ENCODE measurements at regions not wholly inside any gene's neighbourhood (a gene's known extent, or its start where the extent isn't known, plus 50 kb on each side); places are given as distances from the start of the nearest gene placed in this dataset.

- Histone ChIP-seq H3K4me3 (replicated peaks in 1 of 4; ENCODE audit: control extremely low read depth in 1 of 4, insufficient read depth in 1 of 4, low read depth in 3 of 4, low read length in 4 of 4) (no peak overlapping the region), H3K4me2 (ENCODE audit: extremely low read depth, insufficient read depth, low read length) (no peak overlapping the region), H3K27ac (ENCODE audit: insufficient read depth, low read length) (no peak overlapping the region), H4K20me1 (ENCODE audit: control insufficient read depth, extremely low read depth, insufficient read depth, low read length) (no peaks in the 10 kb centered on the region), H3K9me3 (ENCODE audit: control insufficient read depth, insufficient read depth, low read depth, low read length) (no peaks in the 10 kb centered on the region), H3K4me1 (ENCODE audit: control insufficient read depth, extremely low read depth, insufficient read depth, low read length) (no peaks in the 10 kb centered on the region), H3K9ac (ENCODE audit: insufficient read depth, low read length) (no peak overlapping the region), H3K27me3 (ENCODE audit: control insufficient read depth, insufficient read depth, low read length) (peaks cover 9% of the 10 kb centered on the region), H3K79me2 (ENCODE audit: control insufficient read depth, insufficient read depth, low read length) (no peaks in the 10 kb centered on the region), H2AFZ (ENCODE audit: low read length) (no peak overlapping the region), H3K36me3 (ENCODE audit: control insufficient read depth, insufficient read depth, low read length) (no peaks in the 10 kb centered on the region)
- DNase-seq (ENCODE audit: low read depth in 2 of 2) = no peak
- TF ChIP-seq EZH2 (IDR thresholded peaks at IDR 0.05; ENCODE audit: low read length, missing control alignments) = no peak
- TF ChIP-seq, protein P1, sequence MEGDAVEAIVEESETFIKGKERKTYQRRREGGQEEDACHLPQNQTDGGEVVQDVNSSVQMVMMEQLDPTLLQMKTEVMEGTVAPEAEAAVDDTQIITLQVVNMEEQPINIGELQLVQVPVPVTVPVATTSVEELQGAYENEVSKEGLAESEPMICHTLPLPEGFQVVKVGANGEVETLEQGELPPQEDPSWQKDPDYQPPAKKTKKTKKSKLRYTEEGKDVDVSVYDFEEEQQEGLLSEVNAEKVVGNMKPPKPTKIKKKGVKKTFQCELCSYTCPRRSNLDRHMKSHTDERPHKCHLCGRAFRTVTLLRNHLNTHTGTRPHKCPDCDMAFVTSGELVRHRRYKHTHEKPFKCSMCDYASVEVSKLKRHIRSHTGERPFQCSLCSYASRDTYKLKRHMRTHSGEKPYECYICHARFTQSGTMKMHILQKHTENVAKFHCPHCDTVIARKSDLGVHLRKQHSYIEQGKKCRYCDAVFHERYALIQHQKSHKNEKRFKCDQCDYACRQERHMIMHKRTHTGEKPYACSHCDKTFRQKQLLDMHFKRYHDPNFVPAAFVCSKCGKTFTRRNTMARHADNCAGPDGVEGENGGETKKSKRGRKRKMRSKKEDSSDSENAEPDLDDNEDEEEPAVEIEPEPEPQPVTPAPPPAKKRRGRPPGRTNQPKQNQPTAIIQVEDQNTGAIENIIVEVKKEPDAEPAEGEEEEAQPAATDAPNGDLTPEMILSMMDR (conservative IDR thresholded peaks at IDR 0.05 in 1 of 2, IDR thresholded peaks at IDR 0.05 in 1 of 2; ENCODE audit: low read depth in 1 of 2, low read length in 2 of 2) = no peak
Observed at GRCh38 chr15:69529961-69530633, 77.5 kb downstream of the RPLP1 start.

DNA sequence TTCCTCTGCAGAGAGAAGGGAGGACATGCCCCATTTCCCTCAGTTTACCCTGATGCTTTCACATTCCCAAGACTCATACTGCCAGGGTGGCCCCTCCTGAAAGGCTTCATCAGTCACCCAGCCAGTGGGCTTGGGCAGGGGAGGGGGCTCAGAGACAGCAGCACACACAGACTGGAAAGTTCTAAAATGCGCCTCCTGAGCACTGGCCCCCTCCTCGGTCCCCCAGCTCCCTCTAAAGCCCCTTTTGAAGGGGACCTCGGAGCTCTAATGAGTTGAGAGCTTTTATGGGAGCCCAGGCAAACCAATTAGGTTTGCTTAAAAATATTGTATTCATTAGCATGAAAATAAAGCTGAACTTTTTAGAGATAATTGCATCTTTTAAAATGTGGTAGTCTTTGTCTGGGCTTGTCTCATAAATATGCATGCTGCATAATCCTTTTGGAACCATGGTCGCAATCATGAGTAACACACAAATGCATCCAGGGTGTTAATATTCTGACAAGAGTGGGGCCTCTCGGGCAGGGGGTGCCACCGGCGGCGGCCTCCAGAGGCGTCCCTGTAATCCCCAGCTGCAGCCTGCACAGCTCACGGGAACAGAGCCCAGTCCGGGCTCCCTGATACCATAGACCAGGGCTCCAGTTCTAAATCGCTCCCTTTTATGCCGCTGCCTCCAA lies 78.5 kb downstream of the RPLP1 start:
- Histone ChIP-seq H3K4me2 (ENCODE audit: extremely low read depth, insufficient read depth, low read length) (no peak overlapping the region), H3K27ac (ENCODE audit: insufficient read depth, low read length) (no peak overlapping the region), H3K9me3 (ENCODE audit: control insufficient read depth, insufficient read depth, low read depth, low read length) (no peaks in the 10 kb centered on the region), H3K4me1 (ENCODE audit: control insufficient read depth, extremely low read depth, insufficient read depth, low read length) (no peaks in the 10 kb centered on the region), H3K4me3 (replicated peaks in 1 of 4; ENCODE audit: control extremely low read depth in 1 of 4, insufficient read depth in 1 of 4, low read depth in 3 of 4, low read length in 4 of 4) (no peak overlapping the region), H4K20me1 (ENCODE audit: control insufficient read depth, extremely low read depth, insufficient read depth, low read length) (no peaks in the 10 kb centered on the region), H3K9ac (ENCODE audit: insufficient read depth, low read length) (no peak overlapping the region), H3K27me3 (ENCODE audit: control insufficient read depth, insufficient read depth, low read length) (peaks cover 9% of the 10 kb centered on the region), H2AFZ (ENCODE audit: low read length) (no peak overlapping the region), H3K36me3 (ENCODE audit: control insufficient read depth, insufficient read depth, low read length) (no peaks in the 10 kb centered on the region), H3K79me2 (ENCODE audit: control insufficient read depth, insufficient read depth, low read length) (no peaks in the 10 kb centered on the region)
- TF ChIP-seq EZH2 (IDR thresholded peaks at IDR 0.05; ENCODE audit: low read length, missing control alignments) = no peak
- TF ChIP-seq, protein P1 (conservative IDR thresholded peaks at IDR 0.05 in 1 of 2, IDR thresholded peaks at IDR 0.05 in 1 of 2; ENCODE audit: low read depth in 1 of 2, low read length in 2 of 2) = no peak
- DNase-seq (ENCODE audit: low read depth in 2 of 2) = peak in 1 of 2 donors; percentile 17

DNA sequence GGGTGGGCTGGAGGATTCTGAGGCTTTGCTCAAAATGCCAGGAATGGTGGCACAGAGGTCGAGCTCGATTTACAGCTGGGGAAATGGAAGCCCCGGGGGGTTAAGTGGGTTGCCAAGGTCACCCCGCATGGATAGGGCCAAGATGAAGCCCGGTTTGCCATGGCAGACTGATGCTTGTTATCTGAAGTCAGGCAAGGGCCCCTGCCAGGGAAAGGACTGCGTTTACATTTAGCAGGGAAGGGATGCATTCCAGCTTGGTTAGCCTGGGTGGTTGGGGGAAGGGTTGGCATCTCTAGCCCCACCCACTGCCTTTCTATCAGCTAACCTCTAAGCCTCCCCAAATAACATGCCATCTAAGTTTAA lies 79.0 kb downstream of the RPLP1 start:
- no peak overlapping the region for H3K4me3 ChIP-seq (replicated peaks in 1 of 4; ENCODE audit: control extremely low read depth in 1 of 4, insufficient read depth in 1 of 4, low read depth in 3 of 4, low read length in 4 of 4)
- H3K27ac ChIP-seq (ENCODE audit: insufficient read depth, low read length) = no peak overlapping the region
- H3K79me2 ChIP-seq (ENCODE audit: control insufficient read depth, insufficient read depth, low read length) = no peaks in the 10 kb centered on the region
- peaks cover 9% of the 10 kb centered on the region for H3K27me3 ChIP-seq (ENCODE audit: control insufficient read depth, insufficient read depth, low read length)
- TF ChIP-seq, protein P1 (conservative IDR thresholded peaks at IDR 0.05 in 1 of 2, IDR thresholded peaks at IDR 0.05 in 1 of 2; ENCODE audit: low read depth in 1 of 2, low read length in 2 of 2) = no peak
- no peak overlapping the region for H3K9ac ChIP-seq (ENCODE audit: insufficient read depth, low read length)
- H2AFZ ChIP-seq (ENCODE audit: low read length) = no peak overlapping the region
- DNase-seq (ENCODE audit: low read depth in 2 of 2) = no peak
- no peaks in the 10 kb centered on the region for H4K20me1 ChIP-seq (ENCODE audit: control insufficient read depth, extremely low read depth, insufficient read depth, low read length)
- H3K4me2 ChIP-seq (ENCODE audit: extremely low read depth, insufficient read depth, low read length) = no peak overlapping the region
- no peaks in the 10 kb centered on the region for H3K9me3 ChIP-seq (ENCODE audit: control insufficient read depth, insufficient read depth, low read depth, low read length)
- no peaks in the 10 kb centered on the region for H3K4me1 ChIP-seq (ENCODE audit: control insufficient read depth, extremely low read depth, insufficient read depth, low read length)
- no peaks in the 10 kb centered on the region for H3K36me3 ChIP-seq (ENCODE audit: control insufficient read depth, insufficient read depth, low read length)
